CD4-positive, alpha-beta T cell treated with Interleukin-15 for 1 hour (primary cell): ENCODE measurements at regions not wholly inside any gene's neighbourhood (a gene's known extent, or its start where the extent isn't known, plus 50 kb on each side); places are given as distances from the start of the nearest gene placed in this dataset.

Experiments
- DNase-seq: peaks from one replicate; pipeline ENCODE4 v3.0.0-alpha.2; 2020

GRCh38 chr9:79287708-79288290, 284.0 kb upstream of the TLE4 start:
- no peak for DNase-seq

GRCh38 chr9:79289856-79290255, 281.9 kb upstream of the TLE4 start:
- DNase-seq: no peak

GRCh38 chr9:79292731-79293280, 279.0 kb upstream of the TLE4 start:
- no peak for DNase-seq

GRCh38 chr9:79300068-79300467, 271.7 kb upstream of the TLE4 start:
- DNase-seq: no peak

- no peak for DNase-seq
Observed at GRCh38 chr9:79301085-79301484, 270.7 kb upstream of the TLE4 start.

GRCh38 chr9:79301551-79302391, 270.0 kb upstream of the TLE4 start:
- no peak for DNase-seq

- no peak for DNase-seq
Observed at GRCh38 chr9:79302569-79302968, 269.2 kb upstream of the TLE4 start.

GRCh38 chr9:79308012-79308411, 263.8 kb upstream of the TLE4 start:
- no peak for DNase-seq

GRCh38 chr9:79312686-79313421, 258.9 kb upstream of the TLE4 start:
- DNase-seq: no peak

- no peak for DNase-seq
Observed at GRCh38 chr9:79325501-79325900, 246.3 kb upstream of the TLE4 start.

- no peak for DNase-seq
Observed at GRCh38 chr9:79329861-79330260, 241.9 kb upstream of the TLE4 start.

GRCh38 chr9:79334001-79334400, 237.8 kb upstream of the TLE4 start:
- no peak for DNase-seq

GRCh38 chr9:79334711-79335110, 237.1 kb upstream of the TLE4 start:
- no peak for DNase-seq

GRCh38 chr9:79335987-79336386, 235.8 kb upstream of the TLE4 start:
- no peak for DNase-seq

GRCh38 chr9:79341561-79341960, 230.2 kb upstream of the TLE4 start:
- DNase-seq: no peak

- DNase-seq: no peak
Observed at GRCh38 chr9:79346350-79347020, 225.3 kb upstream of the TLE4 start.

GRCh38 chr9:79352322-79352721, 219.4 kb upstream of the TLE4 start:
- no peak for DNase-seq

- DNase-seq: no peak
Observed at GRCh38 chr9:79353856-79354520, 217.8 kb upstream of the TLE4 start.

- no peak for DNase-seq
Observed at GRCh38 chr9:79357194-79357593, 214.6 kb upstream of the TLE4 start.

- DNase-seq: peak; percentile 17
Observed at GRCh38 chr9:79357616-79358015, 214.1 kb upstream of the TLE4 start.

- no peak for DNase-seq
Observed at GRCh38 chr9:79360387-79361347, 211.1 kb upstream of the TLE4 start.
